Osteoblast (primary cell): ENCODE measurements at regions not wholly inside any gene's neighbourhood (a gene's known extent, or its start where the extent isn't known, plus 50 kb on each side); places are given as distances from the start of the nearest gene placed in this dataset.

Experiments used
- DNase-seq: peaks from one replicate; pipeline ENCODE4 v3.0.0; 2011; ENCODE audit warnings: low spot score, mixed read lengths; ENCODE audit not compliant: insufficient read length; ENCODE audit errors: missing footprints
- H2AFZ ChIP-seq: 2 replicates; pipeline ENCODE4 v1.6.0; 2011; ENCODE audit warnings: mild to moderate bottlenecking, low read length
- H3K27ac ChIP-seq: 2 replicates; pipeline ENCODE4 v1.5.1; 2011; ENCODE audit warnings: mild to moderate bottlenecking, low read depth, low read length, moderate library complexity
- H3K27me3 ChIP-seq: 2 replicates; pipeline ENCODE4 v1.6.0; 2012; ENCODE audit warnings: mild to moderate bottlenecking, control low read depth, inconsistent platforms, low read length, moderate library complexity; ENCODE audit not compliant: insufficient read depth
- H3K36me3 ChIP-seq: 2 replicates; pipeline ENCODE4 v1.5.1; 2011; ENCODE audit warnings: mild to moderate bottlenecking, low read length, control low read depth, moderate library complexity; ENCODE audit not compliant: insufficient read depth
- H3K4me1 ChIP-seq: 2 replicates; pipeline ENCODE4 v1.5.1; 2011; ENCODE audit warnings: mild to moderate bottlenecking, low read length, control low read depth, moderate library complexity; ENCODE audit not compliant: insufficient read depth
- H3K4me2 ChIP-seq: 2 replicates; pipeline ENCODE4 v1.6.0; 2011; ENCODE audit warnings: mild to moderate bottlenecking, low read length; ENCODE audit not compliant: insufficient read depth
- H3K4me3 ChIP-seq: fragments of 200-600 bp; sonication (generic); 3 replicates; pipeline ENCODE4 v1.5.1; 2012; ENCODE audit warnings: mild to moderate bottlenecking, low read length, inconsistent platforms; ENCODE audit not compliant: insufficient read depth
- H3K79me2 ChIP-seq: 2 replicates; pipeline ENCODE4 v1.6.0; 2012; ENCODE audit warnings: mild to moderate bottlenecking, low read length, control low read depth, inconsistent platforms; ENCODE audit not compliant: insufficient read depth
- H3K9me3 ChIP-seq: 2 replicates; pipeline ENCODE4 v1.5.1; 2011; ENCODE audit warnings: low read depth, low read length, control low read depth
- H4K20me1 ChIP-seq: 2 replicates; pipeline ENCODE4 v1.6.0; 2012; ENCODE audit warnings: mild to moderate bottlenecking, low read length, control low read depth; ENCODE audit not compliant: insufficient read depth
- CTCF ChIP-seq: IDR thresholded peaks from 2 replicates; pipeline ENCODE4 v1.5.1; 2011; ENCODE audit warnings: mild to moderate bottlenecking, low read depth, low read length, moderate library complexity; ENCODE audit errors: extremely low read depth

DNA sequence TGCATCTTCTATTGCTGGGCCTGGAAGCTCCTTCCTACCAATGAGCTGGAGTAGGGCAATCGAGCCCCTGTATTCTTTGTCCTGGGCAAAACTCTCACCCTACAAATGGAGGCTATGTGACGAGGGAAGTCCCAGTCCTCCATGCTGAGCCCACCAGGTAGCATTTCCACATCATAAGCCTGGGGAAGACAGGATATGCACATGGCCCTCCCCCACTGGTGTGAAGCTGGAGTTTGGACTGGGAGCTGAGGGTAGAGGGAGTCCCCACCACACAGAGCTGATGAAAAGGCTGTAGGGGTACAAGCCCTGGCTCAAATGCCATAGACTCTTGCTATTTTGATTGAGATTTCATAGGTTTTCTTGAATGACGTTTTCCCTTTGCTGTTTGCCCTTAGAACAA lies 99.5 kb upstream of the FOXC1 start:
- Histone ChIP-seq H3K27ac (no peak overlapping the region), H3K9me3 (no peaks in the 10 kb centered on the region), H3K36me3 (no peaks in the 10 kb centered on the region), H3K4me1 (no peaks in the 10 kb centered on the region), H3K27me3 (peaks cover 22% of the 10 kb centered on the region), H3K79me2 (no peaks in the 10 kb centered on the region), H3K4me3 (no peak overlapping the region), H4K20me1 (no peaks in the 10 kb centered on the region), H2AFZ (no peak overlapping the region), H3K4me2 (no peak overlapping the region)
- TF ChIP-seq CTCF: no peak
- no peak for DNase-seq

GRCh38 chr6:1513215-1513780 lies 96.4 kb upstream of the FOXC1 start:
- TF ChIP-seq CTCF: no peak
- Histone ChIP-seq H3K9me3 (no peaks in the 10 kb centered on the region), H3K79me2 (no peaks in the 10 kb centered on the region), H3K4me2 (no peak overlapping the region), H3K4me1 (no peaks in the 10 kb centered on the region), H3K27me3 (peaks cover 27% of the 10 kb centered on the region), H3K36me3 (no peaks in the 10 kb centered on the region), H3K4me3 (no peak overlapping the region), H3K27ac (no peak overlapping the region), H2AFZ (no peak overlapping the region), H4K20me1 (no peaks in the 10 kb centered on the region)
- DNase-seq: no peak

- no peak for TF ChIP-seq CTCF
- Histone ChIP-seq H3K9me3 (no peaks in the 10 kb centered on the region), H3K4me1 (no peaks in the 10 kb centered on the region), H3K79me2 (no peaks in the 10 kb centered on the region), H3K27me3 (peaks cover 27% of the 10 kb centered on the region), H4K20me1 (no peaks in the 10 kb centered on the region), H3K4me3 (no peak overlapping the region), H2AFZ (no peak overlapping the region), H3K36me3 (no peaks in the 10 kb centered on the region), H3K4me2 (no peak overlapping the region), H3K27ac (no peak overlapping the region)
- no peak for DNase-seq
These were observed 95.6 kb upstream of the FOXC1 start for GRCh38 chr6:1514078-1514477.

GRCh38 chr6:1515280-1515679 lies 94.4 kb upstream of the FOXC1 start:
- H3K4me3 ChIP-seq: no peak overlapping the region
- no peak overlapping the region for H2AFZ ChIP-seq
- peaks cover 27% of the 10 kb centered on the region for H3K27me3 ChIP-seq
- no peaks in the 10 kb centered on the region for H3K79me2 ChIP-seq
- H3K36me3 ChIP-seq: no peaks in the 10 kb centered on the region
- no peak for DNase-seq
- no peaks in the 10 kb centered on the region for H3K9me3 ChIP-seq
- no peak overlapping the region for H3K27ac ChIP-seq
- H3K4me2 ChIP-seq: no peak overlapping the region
- TF ChIP-seq CTCF: no peak
- no peaks in the 10 kb centered on the region for H4K20me1 ChIP-seq
- no peaks in the 10 kb centered on the region for H3K4me1 ChIP-seq
